RWPE1 (cell line): ENCODE measurements at regions not wholly inside any gene's neighbourhood (a gene's known extent, or its start where the extent isn't known, plus 50 kb on each side); places are given as distances from the start of the nearest gene placed in this dataset.

Source experiments
- CTCF ChIA-PET: fragments of 350-600 bp; sonication (Branson Sonifier 250); formaldehyde crosslinking; extraction: SDS; loops from one replicate; lab custom pipeline; 2021; lab: Yijun Ruan, JAX
- POLR2A ChIA-PET: fragments of 400-600 bp; formaldehyde crosslinking; extraction: SDS; loops from one replicate; lab custom pipeline; 2020; ENCODE audit warnings: antibody characterized with exemption; ENCODE audit not compliant: low non-redundant PET; lab: Yijun Ruan, JAX
- DNase-seq: peaks from one replicate; pipeline ENCODE4 v3.0.0; 2012; ENCODE audit warnings: low spot score
- H3K27ac ChIP-seq: fragments of 450-650 bp; 2 replicates; pipeline ENCODE4 v1.5.1; 2017
- CTCF ChIP-seq: fragments of 450-650 bp; conservative IDR thresholded peaks from 2 replicates; pipeline ENCODE4 v1.5.1; 2017; ENCODE audit warnings: low read depth, mild to moderate bottlenecking

GRCh38 chr12:28023156-28023887 is 50.8 kb upstream of the PTHLH start:
- peak; percentile 74 for DNase-seq
- POLR2A ChIA-PET: no interaction called here
- TF ChIP-seq CTCF: no peak
- peak overlapping the region; percentile 80 for H3K27ac ChIP-seq
- CTCF ChIA-PET: no interaction called here

DNA sequence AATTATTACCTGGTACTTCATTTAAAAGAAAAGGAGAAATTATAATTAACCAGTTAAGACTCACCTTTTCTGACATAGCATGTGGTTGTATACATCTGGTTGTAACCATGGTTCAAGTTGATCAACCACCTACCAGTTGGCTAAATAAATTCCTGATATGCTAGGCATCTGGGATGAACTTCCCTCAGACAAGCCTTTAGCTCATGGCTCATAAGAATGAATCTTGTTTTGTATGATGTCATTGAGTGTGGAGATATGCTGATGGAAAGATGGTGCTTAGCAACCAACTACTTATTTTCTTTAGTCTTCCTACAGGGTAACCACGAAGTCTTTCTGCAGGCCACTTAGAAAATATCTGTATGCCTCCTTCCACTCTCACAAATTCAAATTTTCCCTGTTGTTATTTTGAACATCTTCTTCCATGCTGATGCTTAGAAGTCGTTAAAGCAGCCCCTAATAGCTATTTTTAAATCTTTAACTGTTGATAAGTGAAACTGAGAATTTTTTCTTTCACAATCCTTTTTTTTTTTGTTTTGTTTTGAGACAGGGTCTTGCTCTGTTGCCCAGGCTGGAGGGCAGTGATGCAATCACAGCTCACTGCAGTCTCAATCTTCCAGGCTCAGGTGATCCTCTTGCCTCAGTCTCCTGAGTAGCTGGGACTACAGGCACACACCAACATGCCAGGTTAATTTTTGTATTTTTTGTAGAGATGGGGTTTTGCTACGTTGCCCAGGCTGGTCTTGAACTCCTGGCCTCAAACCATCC is 51.9 kb upstream of the PTHLH start:
- POLR2A ChIA-PET: no interaction called here
- peak; percentile 30 for DNase-seq
- CTCF ChIA-PET: interaction anchor here (0.7 kb wide), 1 partner anchor 14 kb away, joined by 3 read pairs; no protein-coding TSS in a partner anchor
- no peak overlapping the region for H3K27ac ChIP-seq
- no peak for TF ChIP-seq CTCF

DNA sequence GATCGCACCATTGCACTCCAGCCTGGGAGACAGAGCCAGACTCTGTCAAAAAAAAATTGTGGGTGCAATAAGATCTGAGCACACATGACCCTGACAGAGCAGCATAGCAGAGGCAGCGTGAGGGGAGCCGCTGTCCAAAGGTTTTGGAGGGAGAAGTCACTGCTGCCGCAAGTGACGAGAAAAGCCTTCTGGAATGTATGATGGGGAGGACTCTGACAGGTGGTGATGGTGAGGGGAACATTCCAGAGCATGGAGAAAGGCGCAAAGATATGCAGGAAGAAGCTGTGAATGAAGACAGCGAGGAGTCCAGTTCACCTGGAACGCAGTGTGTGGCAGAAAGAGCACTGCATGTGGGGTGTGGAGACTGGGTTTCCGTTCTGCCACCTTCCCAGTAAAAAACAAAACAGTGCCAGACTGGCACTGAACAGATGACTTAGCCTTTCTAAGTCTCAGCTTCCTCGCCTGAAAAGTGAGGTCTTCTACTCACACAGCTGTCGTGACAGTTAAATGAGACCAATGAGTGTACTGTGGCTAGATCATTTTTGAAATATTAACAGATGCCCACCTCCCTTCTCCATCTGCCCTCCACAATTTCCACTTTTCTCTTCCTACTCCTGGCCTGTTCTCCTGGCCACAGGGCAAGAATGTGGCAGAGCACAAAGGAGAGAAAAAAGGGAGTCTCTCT is 53.4 kb upstream of the PTHLH start:
- POLR2A ChIA-PET: interaction anchor here (1.0 kb wide), 1 partner anchor 56 kb away, joined by 3 read pairs; no protein-coding TSS in a partner anchor
- no peak overlapping the region for H3K27ac ChIP-seq
- CTCF ChIA-PET: interaction anchor here (0.6 to 1.0 kb wide), 2 partner anchors 11 to 17 kb away, joined by 3 read pairs; no protein-coding TSS in a partner anchor
- TF ChIP-seq CTCF: no peak
- DNase-seq: no peak

DNA sequence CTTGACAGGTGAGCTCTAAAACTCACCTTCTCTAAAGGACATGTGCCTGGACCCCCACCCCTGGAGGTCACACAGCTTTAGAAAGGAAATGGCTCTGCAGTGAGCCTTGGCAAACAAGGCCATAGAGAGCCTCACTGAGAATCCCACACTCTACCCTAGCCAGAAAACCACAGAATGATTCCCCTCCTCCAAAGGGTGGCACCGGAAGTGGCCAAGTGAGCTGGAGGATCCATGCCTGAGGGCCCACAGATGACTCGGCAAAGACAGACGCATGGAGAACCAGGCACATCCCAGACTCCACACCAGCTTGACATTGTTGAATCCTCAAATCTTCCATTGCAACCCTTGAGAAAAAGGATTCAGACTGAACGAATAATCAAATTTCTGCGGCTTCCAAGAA is 54.2 kb upstream of the PTHLH start:
- peak; percentile 17 for DNase-seq
- no peak for TF ChIP-seq CTCF
- H3K27ac ChIP-seq: peak overlapping the region; percentile 34; the same call in 1 of the 2 replicates
- ChIA-PET CTCF (interaction anchor here (0.6 to 1.0 kb wide), 2 partner anchors 12 to 16 kb away, joined by 3 read pairs; no protein-coding TSS in a partner anchor), POLR2A (interaction anchor here (1.0 kb wide), 1 partner anchor 56 kb away, joined by 3 read pairs; no protein-coding TSS in a partner anchor)

- POLR2A ChIA-PET: interaction anchor here (1.0 kb wide), 1 partner anchor 57 kb away, joined by 3 read pairs; no protein-coding TSS in a partner anchor
- CTCF ChIA-PET: interaction anchor here (0.7 to 1.0 kb wide), 2 partner anchors 13 to 57 kb away, joined by 3 to 4 read pairs; no protein-coding TSS in a partner anchor
- no peak for DNase-seq
- no peak overlapping the region for H3K27ac ChIP-seq
- no peak for TF ChIP-seq CTCF
Measured at GRCh38 chr12:28027328-28027727, 54.8 kb upstream of the PTHLH start.
